ENCODE measurements at regions not wholly inside any gene's neighbourhood (a gene's known extent, or its start where the extent isn't known, plus 50 kb on each side); places are given as distances from the start of the nearest gene placed in this dataset.

DNA sequence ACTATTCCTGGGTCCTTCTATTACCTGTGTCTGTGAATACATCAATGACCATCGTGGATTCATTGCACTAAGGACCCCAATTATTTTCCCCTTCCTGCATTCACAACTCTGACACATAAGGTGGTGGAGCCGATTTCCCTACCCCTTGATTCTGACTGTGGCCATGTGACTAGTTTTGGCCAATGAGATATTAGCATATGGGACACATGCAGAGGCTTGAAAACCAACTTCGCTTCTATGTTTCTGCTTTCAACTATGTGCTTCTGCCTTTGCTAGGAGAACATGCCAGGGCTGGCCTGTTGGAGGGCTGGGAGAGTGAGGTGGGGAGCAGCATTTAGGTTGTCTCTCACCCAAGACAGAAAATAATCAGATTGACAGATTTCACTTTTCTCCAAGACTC lies 483.1 kb upstream of the JAG1 start:
- POLR2A ChIA-PET (ENCODE audit: unreplicated experiment) = no interaction called here
- no peak overlapping the region for H2BK120ac ChIP-seq (ENCODE audit: low read depth, low read length)
- H4K8ac ChIP-seq (ENCODE audit: low read depth in 2 of 2, low read length in 2 of 2) = no peak overlapping the region
- TF ChIP-seq BHLHE40 (IDR thresholded peaks at IDR 0.05; ENCODE audit: low read depth, low read length) = no peak
- no peak for TF ChIP-seq MXI1 (IDR thresholded peaks at IDR 0.05; ENCODE audit: borderline replicate concordance, low read depth, low read length)
- TF ChIP-seq CHD1 (IDR thresholded peaks at IDR 0.05; ENCODE audit: low read depth, low read length) = no peak
- no peak for TF ChIP-seq SMC3 (IDR thresholded peaks at IDR 0.05; ENCODE audit: low read depth, low read length)
- no peak for TF ChIP-seq RCOR1 (IDR thresholded peaks at IDR 0.05; ENCODE audit: insufficient replicate concordance, low read length)
- no peak for TF ChIP-seq MAZ (IDR thresholded peaks at IDR 0.05; ENCODE audit: borderline replicate concordance, low read depth, low read length)
- TF ChIP-seq FOS (IDR thresholded peaks at IDR 0.05; ENCODE audit: low read depth, low read length) = no peak
- TF ChIP-seq ELK1 (IDR thresholded peaks at IDR 0.05; ENCODE audit: borderline replicate concordance, low read depth, low read length) = no peak
- TF ChIP-seq CTCF (conservative IDR thresholded peaks at IDR 0.05; ENCODE audit: low read depth, low read length) = no peak
- TF ChIP-seq MAFK (IDR thresholded peaks at IDR 0.05; ENCODE audit: low read depth, low read length) = no peak
- no peak for TF ChIP-seq POLR2A (IDR thresholded peaks at IDR 0.05; ENCODE audit: low read depth, low read length)
- H2BK15ac ChIP-seq (ENCODE audit: low read depth, low read length) = no peak overlapping the region
- H3K4me1 ChIP-seq (ENCODE audit: control insufficient read depth, insufficient read depth, low read length) = peaks cover 3% of the 10 kb centered on the region
- no peak overlapping the region for H2AK5ac ChIP-seq (ENCODE audit: low read depth, low read length)
- H3K79me1 ChIP-seq (ENCODE audit: low read depth in 1 of 2, low read length in 2 of 2) = no peaks in the 10 kb centered on the region
- no peak overlapping the region for H3K4me2 ChIP-seq (ENCODE audit: low read depth, low read length)
- no peak overlapping the region for H4K91ac ChIP-seq (ENCODE audit: insufficient read depth, low read depth, low read length)
- dilution Hi-C loops (cut with HindIII; ENCODE audit: low sequenced_read_pairs, unreplicated experiment) (no loop called here), intact Hi-C loops (cut with micrococcal nuclease) (loop anchor here (5.0 kb wide), 1 partner anchor 485 kb away; the partner anchor contains the start of gene JAG1), in situ Hi-C loops (cut with MboI; ENCODE audit: low sequenced_read_pairs) (no loop called here)
- H2BK5ac ChIP-seq (ENCODE audit: low read depth, low read length, poor library complexity, severe bottlenecking) = no peak overlapping the region
- no peak overlapping the region for H3K4ac ChIP-seq (ENCODE audit: low read depth, low read length)
- no CpG with 5 or more reads among the region's 3 CpGs for WGBS, 2 experiments (ENCODE audit: extremely low coverage in 2 of 2, insufficient read length in 1 of 2)
- no peaks in the 10 kb centered on the region for H3K36me3 ChIP-seq (ENCODE audit: control insufficient read depth, insufficient read depth, low read length)
- no peak overlapping the region for H3K27ac ChIP-seq (ENCODE audit: insufficient read depth, low read length)
- no TSS peak for BruUV-seq (replicated peaks)
- no peaks in the 10 kb centered on the region for H3K9me1 ChIP-seq (ENCODE audit: insufficient read depth, low read length)
- ATAC-seq (ENCODE audit: low read depth) (no peak), DNase-seq (no peak)
- H2AK9ac ChIP-seq (replicated peaks; ENCODE audit: low read depth, low read length, poor library complexity) = no peak overlapping the region
- no peak overlapping the region for H3K4me3 ChIP-seq (ENCODE audit: insufficient read depth, low read depth, low read length)
- no peak overlapping the region for H3K9ac ChIP-seq (ENCODE audit: low read depth, low read length)
- no peaks in the 10 kb centered on the region for H3K9me3 ChIP-seq (ENCODE audit: control insufficient read depth, insufficient read depth, low read length)
- H4K20me1 ChIP-seq (ENCODE audit: insufficient read depth, low read length) = no peaks in the 10 kb centered on the region
- H3K27me3 ChIP-seq (ENCODE audit: control insufficient read depth, insufficient read depth, low read length) = no peaks in the 10 kb centered on the region
- no peak overlapping the region for H3K23ac ChIP-seq (ENCODE audit: low read depth, low read length)
- H2AFZ ChIP-seq (replicated peaks; ENCODE audit: low read length, poor library complexity) = no peak overlapping the region
- CTCF ChIA-PET = no interaction called here
- no peak overlapping the region for H3K56ac ChIP-seq (ENCODE audit: extremely low read depth, insufficient read depth, low read length)
- no peak overlapping the region for H3K18ac ChIP-seq (ENCODE audit: low read depth, low read length)
- no peak overlapping the region for H3K14ac ChIP-seq (replicated peaks; ENCODE audit: low read depth, low read length)
- no peak overlapping the region for H2BK20ac ChIP-seq (ENCODE audit: low read depth, low read length)
- no peak overlapping the region for H4K5ac ChIP-seq (ENCODE audit: low read depth, low read length)
